ENCODE measurements at regions not wholly inside any gene's neighbourhood (a gene's known extent, or its start where the extent isn't known, plus 50 kb on each side); places are given as distances from the start of the nearest gene placed in this dataset.

- TF ChIP-seq POLR2A (IDR thresholded peaks at IDR 0.05), result no peak
- TF ChIP-seq CTCF (IDR thresholded peaks at IDR 0.05), result no peak
Measured at GRCh38 chrX:33416273-33416805, 205.0 kb upstream of the DMD start.
